ENCODE measurements at regions not wholly inside any gene's neighbourhood (a gene's known extent, or its start where the extent isn't known, plus 50 kb on each side); places are given as distances from the start of the nearest gene placed in this dataset.

DNA sequence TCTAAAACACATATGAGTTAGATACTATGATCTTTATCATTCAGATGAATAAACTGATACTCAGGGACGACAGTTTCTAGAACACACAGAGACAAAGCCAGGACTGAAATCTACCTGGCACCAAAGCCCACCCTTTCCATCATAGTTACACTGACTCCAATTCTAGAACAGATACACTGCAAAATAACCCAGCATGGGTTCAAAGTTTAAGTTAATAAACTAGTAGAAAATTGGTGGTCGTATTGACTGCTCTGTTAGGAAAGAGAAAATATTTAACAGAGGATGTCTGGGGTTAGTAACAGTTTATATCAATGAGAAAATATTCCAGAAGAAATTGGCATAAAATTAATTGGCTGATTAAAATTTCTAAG, 60.8 kb upstream of the BCL9 start:
- Histone ChIP-seq H2AFZ (ENCODE audit: low read depth) (no peak overlapping the region), H3F3A (replicated peaks; ENCODE audit: insufficient read depth) (no peaks in the 10 kb centered on the region), H3K9me2 (no peaks in the 10 kb centered on the region), H3K27me3 (ENCODE audit: insufficient read depth) (no peaks in the 10 kb centered on the region), H3K4me1 (ENCODE audit: control insufficient read depth in 1 of 2, insufficient read depth in 2 of 2, low read depth in 1 of 2, low read length in 1 of 2) (no peaks in the 10 kb centered on the region), H3K79me2 (ENCODE audit: insufficient read depth) (no peaks in the 10 kb centered on the region), H3K4me2 (no peak overlapping the region), H3K9me3 (no peaks in the 10 kb centered on the region), H3K4me3 (ENCODE audit: low read depth in 2 of 2, low read length in 1 of 2) (no peak overlapping the region), H3K27ac (ENCODE audit: low read depth in 2 of 2, low read length in 1 of 2) (no peak overlapping the region), H3K9ac (no peak overlapping the region), H4K20me1 (ENCODE audit: insufficient read depth) (no peaks in the 10 kb centered on the region), H3K36me3 (replicated peaks in 1 of 2; ENCODE audit: control insufficient read depth in 1 of 2, insufficient read depth in 2 of 2, low read length in 1 of 2) (no peaks in the 10 kb centered on the region)
- 11% methylated on average over 2 of the region's 2 CpGs for WGBS (ENCODE audit: low lambda C conversion rate)
- POLR2A ChIA-PET = no interaction called here
- CTCF ChIA-PET = interaction anchor here (1.2 kb wide), 1 partner anchor 30 kb away, joined by 3 read pairs; no protein-coding TSS in a partner anchor
- DNase-seq = no peak
- TF ChIP-seq, protein P1, sequence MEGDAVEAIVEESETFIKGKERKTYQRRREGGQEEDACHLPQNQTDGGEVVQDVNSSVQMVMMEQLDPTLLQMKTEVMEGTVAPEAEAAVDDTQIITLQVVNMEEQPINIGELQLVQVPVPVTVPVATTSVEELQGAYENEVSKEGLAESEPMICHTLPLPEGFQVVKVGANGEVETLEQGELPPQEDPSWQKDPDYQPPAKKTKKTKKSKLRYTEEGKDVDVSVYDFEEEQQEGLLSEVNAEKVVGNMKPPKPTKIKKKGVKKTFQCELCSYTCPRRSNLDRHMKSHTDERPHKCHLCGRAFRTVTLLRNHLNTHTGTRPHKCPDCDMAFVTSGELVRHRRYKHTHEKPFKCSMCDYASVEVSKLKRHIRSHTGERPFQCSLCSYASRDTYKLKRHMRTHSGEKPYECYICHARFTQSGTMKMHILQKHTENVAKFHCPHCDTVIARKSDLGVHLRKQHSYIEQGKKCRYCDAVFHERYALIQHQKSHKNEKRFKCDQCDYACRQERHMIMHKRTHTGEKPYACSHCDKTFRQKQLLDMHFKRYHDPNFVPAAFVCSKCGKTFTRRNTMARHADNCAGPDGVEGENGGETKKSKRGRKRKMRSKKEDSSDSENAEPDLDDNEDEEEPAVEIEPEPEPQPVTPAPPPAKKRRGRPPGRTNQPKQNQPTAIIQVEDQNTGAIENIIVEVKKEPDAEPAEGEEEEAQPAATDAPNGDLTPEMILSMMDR (IDR thresholded peaks at IDR 0.05) = no peak
- TF ChIP-seq, protein P2, sequence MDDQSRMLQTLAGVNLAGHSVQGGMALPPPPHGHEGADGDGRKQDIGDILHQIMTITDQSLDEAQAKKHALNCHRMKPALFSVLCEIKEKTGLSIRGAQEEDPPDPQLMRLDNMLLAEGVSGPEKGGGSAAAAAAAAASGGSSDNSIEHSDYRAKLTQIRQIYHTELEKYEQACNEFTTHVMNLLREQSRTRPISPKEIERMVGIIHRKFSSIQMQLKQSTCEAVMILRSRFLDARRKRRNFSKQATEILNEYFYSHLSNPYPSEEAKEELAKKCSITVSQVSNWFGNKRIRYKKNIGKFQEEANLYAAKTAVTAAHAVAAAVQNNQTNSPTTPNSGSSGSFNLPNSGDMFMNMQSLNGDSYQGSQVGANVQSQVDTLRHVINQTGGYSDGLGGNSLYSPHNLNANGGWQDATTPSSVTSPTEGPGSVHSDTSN (IDR thresholded peaks at IDR 0.05) = no peak
- TF ChIP-seq RXRA (IDR thresholded peaks at IDR 0.05; ENCODE audit: borderline replicate concordance, low read depth) = no peak
- TF ChIP-seq RAD21 (IDR thresholded peaks at IDR 0.05; ENCODE audit: low read length) = no peak
- no peak for TF ChIP-seq POLR2AphosphoS5 (IDR thresholded peaks at IDR 0.05; ENCODE audit: low read depth, low read length)
- no peak for TF ChIP-seq RCOR1 (IDR thresholded peaks at IDR 0.05; ENCODE audit: low read length)
- TF ChIP-seq, protein P3, sequence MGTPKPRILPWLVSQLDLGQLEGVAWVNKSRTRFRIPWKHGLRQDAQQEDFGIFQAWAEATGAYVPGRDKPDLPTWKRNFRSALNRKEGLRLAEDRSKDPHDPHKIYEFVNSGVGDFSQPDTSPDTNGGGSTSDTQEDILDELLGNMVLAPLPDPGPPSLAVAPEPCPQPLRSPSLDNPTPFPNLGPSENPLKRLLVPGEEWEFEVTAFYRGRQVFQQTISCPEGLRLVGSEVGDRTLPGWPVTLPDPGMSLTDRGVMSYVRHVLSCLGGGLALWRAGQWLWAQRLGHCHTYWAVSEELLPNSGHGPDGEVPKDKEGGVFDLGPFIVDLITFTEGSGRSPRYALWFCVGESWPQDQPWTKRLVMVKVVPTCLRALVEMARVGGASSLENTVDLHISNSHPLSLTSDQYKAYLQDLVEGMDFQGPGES (IDR thresholded peaks at IDR 0.05; ENCODE audit: low read depth, low read length) = no peak
- no peak for TF ChIP-seq FOXM1 (IDR thresholded peaks at IDR 0.05; ENCODE audit: low read depth)

DNA sequence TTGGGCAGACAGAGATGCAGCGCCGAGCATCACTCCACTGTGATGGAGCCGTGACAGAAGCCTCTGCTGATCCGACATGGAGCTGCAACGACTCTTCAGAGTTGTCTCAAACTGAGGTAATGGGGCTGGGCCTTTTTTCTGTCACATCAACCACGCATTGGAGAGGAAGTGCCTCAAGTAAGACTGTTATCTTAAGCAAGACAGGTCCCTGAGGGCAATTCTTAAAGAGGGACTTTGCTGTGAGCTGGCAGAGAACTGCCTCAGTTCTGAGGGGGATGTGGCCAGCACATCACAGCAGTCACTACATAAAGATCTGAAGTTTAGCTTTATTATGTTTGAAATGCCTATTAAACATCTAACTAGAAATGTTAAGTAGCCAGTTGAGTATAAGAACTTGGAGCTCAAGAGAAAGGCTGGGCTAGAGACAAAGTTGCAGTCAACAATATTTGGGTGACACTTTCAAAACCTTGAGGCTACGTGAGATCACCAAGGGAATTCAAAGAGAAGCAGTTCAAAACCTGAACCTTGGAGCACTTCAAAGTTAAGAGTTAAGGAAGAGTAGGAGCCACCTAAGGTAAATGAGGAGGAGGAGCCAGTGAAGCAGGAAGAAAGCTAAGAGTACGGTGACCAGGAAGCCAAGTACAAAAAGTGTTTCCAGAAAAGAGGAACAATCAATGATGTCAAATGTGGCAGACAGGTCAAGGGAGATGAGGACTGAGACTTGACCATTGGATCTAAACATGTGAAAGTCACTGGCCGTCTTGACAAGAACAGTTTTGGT, 54.2 kb upstream of the BCL9 start:
- no peaks in the 10 kb centered on the region for H3F3A ChIP-seq (replicated peaks; ENCODE audit: insufficient read depth)
- no peak overlapping the region for H3K4me3 ChIP-seq (ENCODE audit: low read depth in 2 of 2, low read length in 1 of 2)
- H3K9ac ChIP-seq = no peak overlapping the region
- no peak overlapping the region for H3K4me2 ChIP-seq
- H3K4me1 ChIP-seq (ENCODE audit: control insufficient read depth in 1 of 2, insufficient read depth in 2 of 2, low read depth in 1 of 2, low read length in 1 of 2) = no peaks in the 10 kb centered on the region
- H2AFZ ChIP-seq (ENCODE audit: low read depth) = no peak overlapping the region
- H3K27ac ChIP-seq (ENCODE audit: low read depth in 2 of 2, low read length in 1 of 2) = no peak overlapping the region
- no peaks in the 10 kb centered on the region for H3K9me3 ChIP-seq
- CTCF ChIA-PET = interaction anchor here (1.0 to 1.5 kb wide), 4 partner anchors 9 to 405 kb away, joined by 3 to 4 read pairs (median 3); no protein-coding TSS in a partner anchor
- no peak for DNase-seq
- TF ChIP-seq, protein P2 (IDR thresholded peaks at IDR 0.05) = no peak
- TF ChIP-seq TCF12 (IDR thresholded peaks at IDR 0.05) (no peak), ELF1 (IDR thresholded peaks at IDR 0.05) (no peak), CHD2 (IDR thresholded peaks at IDR 0.05; ENCODE audit: low read length, partially characterized antibody) (no peak), RAD21 (IDR thresholded peaks at IDR 0.05; ENCODE audit: low read length) (no peak), MEF2A (IDR thresholded peaks at IDR 0.05; ENCODE audit: borderline replicate concordance, low read depth) (no peak), NRF1 (IDR thresholded peaks at IDR 0.05; ENCODE audit: low read depth, low read length) (no peak)
- TF ChIP-seq, protein P4, sequence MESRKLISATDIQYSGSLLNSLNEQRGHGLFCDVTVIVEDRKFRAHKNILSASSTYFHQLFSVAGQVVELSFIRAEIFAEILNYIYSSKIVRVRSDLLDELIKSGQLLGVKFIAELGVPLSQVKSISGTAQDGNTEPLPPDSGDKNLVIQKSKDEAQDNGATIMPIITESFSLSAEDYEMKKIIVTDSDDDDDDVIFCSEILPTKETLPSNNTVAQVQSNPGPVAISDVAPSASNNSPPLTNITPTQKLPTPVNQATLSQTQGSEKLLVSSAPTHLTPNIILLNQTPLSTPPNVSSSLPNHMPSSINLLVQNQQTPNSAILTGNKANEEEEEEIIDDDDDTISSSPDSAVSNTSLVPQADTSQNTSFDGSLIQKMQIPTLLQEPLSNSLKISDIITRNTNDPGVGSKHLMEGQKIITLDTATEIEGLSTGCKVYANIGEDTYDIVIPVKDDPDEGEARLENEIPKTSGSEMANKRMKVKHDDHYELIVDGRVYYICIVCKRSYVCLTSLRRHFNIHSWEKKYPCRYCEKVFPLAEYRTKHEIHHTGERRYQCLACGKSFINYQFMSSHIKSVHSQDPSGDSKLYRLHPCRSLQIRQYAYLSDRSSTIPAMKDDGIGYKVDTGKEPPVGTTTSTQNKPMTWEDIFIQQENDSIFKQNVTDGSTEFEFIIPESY (IDR thresholded peaks at IDR 0.05; ENCODE audit: borderline replicate concordance, low read depth) = no peak
- no peaks in the 10 kb centered on the region; the same call in 1 of the 2 replicates for H3K27me3 ChIP-seq (ENCODE audit: insufficient read depth)
- no peaks in the 10 kb centered on the region for H3K36me3 ChIP-seq (replicated peaks in 1 of 2; ENCODE audit: control insufficient read depth in 1 of 2, insufficient read depth in 2 of 2, low read length in 1 of 2)
- H4K20me1 ChIP-seq (ENCODE audit: insufficient read depth) = no peaks in the 10 kb centered on the region
- WGBS (ENCODE audit: low lambda C conversion rate) = 17% methylated on average over 6 of the region's 9 CpGs
- H3K79me2 ChIP-seq (ENCODE audit: insufficient read depth) = no peaks in the 10 kb centered on the region
- POLR2A ChIA-PET = no interaction called here
- H3K9me2 ChIP-seq = no peaks in the 10 kb centered on the region

Measured in SK-N-SH (cell line).